NCI-H524 (cell line): ENCODE measurements at regions not wholly inside any gene's neighbourhood (a gene's known extent, or its start where the extent isn't known, plus 50 kb on each side); places are given as distances from the start of the nearest gene placed in this dataset.
"Not testable (repeated sequence)": the region's sequence is repeated elsewhere in the genome, so short reads cannot be mapped to it uniquely, and the experiment has no call there.

Source experiments
- DNase-seq, 2 experiments: peaks; one replicate each; lab custom pipeline; 2025; lab: John Stamatoyannopoulos, UW

DNA sequence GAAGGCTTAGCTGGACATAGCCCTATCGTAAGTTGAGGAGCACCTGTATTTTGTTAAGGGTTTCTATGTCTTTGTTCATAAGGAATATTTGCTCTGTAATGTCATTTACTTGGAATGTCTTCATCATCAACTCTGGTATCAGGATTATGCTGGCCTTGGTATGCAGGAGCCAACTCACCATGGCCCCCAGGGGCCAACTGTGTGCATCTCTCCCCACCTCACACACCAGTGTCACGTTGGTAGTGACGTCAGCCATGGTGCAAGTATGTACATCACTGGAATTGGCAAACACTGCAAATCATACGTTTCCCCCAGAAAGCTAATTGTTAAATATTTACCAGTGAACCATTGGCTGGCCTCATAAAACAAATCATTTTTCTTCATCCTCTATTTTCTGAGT lies 70.8 kb downstream of the YTHDF1 start:
- DNase-seq = no peak

DNA sequence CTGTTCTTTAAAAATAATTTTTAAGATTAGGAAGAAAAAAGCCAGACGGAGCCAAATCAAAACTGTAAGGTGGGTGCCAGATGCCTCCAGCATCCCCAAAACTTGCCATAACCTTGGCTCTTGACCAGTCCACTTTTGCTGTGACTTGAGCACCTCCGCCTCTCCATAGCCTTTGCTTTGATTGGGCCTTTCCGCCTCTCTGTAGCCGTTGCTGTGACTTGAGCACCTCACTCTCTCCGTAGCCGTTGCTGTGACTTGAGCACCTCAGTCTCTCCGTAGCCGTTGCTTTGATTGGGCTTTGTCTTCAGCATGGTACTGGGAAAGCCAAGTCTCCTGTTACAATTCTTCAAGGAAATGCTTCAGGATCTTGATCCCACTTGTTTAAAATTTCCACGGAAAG lies 73.0 kb downstream of the YTHDF1 start:
- no peak for DNase-seq

DNA sequence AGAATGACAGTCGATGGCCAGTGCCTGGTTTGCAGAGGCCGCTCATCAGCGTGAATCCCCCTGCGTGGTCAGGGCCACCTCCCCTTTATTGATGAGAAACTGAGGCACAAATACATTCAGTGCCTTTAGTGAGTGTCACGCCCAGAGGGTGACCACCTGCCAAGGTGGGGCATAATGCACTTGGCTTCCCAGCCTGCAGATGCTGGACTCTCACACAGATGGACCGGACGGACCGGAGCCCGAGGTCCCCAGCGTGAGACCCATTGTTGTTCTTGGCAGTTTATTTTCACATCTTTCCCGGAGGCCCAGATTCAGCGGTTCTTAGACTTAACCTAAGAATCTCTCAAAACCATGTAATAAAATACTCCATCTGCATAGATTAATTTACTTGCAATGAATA lies 74.4 kb downstream of the YTHDF1 start:
- no peak for DNase-seq

DNA sequence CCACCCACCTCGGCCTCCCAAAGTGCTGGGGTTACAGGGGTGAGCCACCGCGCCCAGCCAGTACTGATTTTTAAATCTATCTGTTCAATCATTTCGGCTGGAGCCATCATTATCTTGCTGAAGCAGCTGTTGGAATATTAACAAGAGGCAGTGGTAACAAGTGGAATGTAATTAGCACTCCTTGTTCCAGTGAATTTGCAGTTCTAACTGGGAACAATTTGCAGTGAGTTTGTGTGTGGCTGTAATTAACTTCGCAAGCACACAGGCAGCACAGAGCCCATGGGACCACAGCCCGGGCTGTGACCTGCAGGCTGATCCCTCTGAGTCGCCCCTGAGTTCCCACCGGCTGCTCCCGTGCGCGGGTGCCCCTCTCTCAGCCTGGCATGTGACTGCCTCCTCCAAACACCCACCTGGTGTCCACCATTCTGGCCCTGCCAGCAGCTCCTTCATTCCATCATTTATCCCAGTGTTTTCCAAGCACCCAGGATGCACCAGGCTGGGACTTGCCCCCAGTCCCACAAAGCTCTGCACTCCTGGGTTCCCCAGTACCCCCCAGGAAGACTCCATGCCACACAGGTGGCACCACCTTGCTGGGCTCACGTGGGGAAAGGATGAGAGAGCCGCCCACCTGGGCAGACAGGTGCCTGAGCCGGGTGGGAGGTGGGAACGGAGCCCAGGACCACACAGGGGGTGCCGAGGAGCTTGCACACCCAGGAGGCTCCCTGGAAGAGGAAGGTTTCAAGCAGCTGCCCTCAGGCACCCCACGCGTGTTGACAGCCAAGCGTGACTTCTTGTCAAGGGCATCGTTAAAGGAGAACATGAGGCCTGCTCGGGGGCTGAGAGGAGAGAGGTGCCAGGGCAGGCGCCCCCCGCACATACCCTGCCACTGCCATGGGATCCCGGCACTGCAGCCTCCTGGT lies 75.2 kb downstream of the YTHDF1 start:
- DNase-seq = peak in 1 of 2 experiments; percentile 35

DNA sequence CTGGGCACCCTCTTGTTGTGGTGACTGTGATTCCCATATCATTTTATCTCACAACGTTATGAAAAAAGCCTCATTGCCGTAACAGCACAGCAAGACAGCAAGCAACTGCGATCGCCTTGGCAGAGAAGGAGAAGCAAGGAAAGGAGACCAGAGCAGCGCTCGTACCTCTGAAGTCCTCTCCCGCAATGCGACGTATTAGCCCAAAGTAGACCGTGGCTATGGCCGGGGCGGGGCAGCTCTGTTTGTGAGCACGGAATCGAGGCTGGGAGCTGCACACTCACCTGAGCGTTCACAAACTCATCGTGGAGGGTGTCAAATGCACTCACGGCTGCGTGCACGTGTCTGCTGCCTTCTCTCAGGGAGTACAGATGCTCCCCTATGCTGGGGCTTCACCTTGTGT lies 76.1 kb downstream of the YTHDF1 start:
- DNase-seq = no peak

DNA sequence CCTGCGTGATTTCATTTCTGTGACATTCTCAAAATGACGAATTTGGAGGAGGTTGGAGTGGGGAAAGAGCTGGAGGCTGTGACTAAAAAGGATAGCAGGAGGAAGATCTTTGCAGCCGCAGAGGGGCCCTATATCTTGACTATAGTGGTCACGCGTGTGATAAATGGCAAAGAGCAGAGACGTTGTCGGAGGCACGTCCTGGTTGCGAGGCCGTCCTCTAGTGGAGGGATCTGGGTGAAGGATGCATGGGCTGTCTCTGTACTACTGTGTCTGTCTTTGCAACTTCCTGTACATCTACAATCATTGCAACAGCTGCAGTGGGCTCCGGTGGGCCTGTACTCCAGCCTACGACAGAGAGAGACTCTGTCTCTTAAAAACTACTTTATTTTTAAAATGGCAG lies 76.6 kb downstream of the YTHDF1 start:
- no peak for DNase-seq

DNA sequence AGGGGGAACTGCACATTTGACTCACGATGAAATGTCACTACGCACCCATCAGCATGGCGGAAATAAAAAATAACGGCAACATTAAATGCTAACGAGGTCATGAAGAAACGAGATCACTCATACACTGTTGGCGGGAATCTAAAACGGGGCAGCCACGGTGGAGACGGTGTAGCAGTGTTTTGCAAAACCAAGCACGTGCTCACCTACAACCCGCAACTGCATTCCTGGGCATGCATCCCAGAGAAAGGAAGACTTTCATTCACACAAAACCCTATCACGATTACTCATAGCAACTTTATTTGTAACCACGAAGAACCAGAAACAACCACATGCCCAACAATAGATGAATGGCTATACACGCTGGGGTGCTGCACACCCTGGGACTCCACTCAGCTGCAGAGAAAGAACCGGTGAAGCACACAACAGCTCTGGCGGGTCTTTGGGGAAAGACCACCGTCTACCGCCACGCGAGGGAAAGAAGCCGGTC lies 77.0 kb downstream of the YTHDF1 start:
- no peak for DNase-seq

DNA sequence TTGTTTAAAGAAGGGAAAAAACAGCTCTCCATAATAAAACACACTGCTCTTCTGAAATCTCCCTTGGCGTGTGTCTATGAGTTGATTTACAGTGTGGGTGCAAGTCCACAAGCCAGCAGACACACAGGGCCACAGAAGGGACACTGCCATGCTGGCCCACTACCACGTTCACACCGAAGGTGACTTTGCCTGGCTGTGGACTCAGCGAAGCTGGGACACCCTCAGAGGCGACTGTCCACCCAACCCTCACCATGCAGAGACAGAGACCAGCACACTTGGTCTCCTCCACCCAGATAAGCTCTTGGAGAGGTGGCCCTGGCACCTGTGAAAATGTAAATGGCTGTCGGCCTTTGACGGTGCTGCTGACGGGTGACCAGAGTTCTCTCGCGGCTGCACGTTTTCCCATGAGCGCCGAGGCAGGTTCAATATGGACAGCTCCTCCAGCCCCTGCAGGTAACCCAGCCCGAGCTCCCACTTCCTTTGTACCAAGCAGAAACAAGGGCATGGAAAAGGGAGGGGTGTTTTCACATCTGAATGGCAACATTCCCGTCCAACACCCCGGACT lies 78.0 kb downstream of the YTHDF1 start:
- DNase-seq = no peak

DNA sequence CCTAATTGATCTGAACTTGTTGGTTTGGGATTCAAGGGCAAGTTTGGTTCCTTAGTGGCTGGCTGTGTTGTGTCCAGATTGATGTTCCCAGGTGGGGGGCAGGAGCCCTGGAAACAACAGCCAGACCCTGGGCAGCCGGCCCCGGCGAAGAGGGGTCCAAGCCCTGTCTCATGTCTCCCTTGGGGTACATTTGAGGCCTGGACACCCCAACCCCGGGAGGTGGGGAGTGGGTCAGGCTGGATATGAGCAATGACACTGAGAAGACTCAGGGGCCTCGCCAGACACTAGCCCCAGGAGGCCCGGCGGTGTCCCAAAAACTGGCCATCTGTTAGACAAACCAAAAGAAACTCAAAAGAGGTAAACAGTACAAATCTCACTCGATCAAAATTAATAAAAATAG lies 79.6 kb downstream of the YTHDF1 start:
- no peak for DNase-seq

DNA sequence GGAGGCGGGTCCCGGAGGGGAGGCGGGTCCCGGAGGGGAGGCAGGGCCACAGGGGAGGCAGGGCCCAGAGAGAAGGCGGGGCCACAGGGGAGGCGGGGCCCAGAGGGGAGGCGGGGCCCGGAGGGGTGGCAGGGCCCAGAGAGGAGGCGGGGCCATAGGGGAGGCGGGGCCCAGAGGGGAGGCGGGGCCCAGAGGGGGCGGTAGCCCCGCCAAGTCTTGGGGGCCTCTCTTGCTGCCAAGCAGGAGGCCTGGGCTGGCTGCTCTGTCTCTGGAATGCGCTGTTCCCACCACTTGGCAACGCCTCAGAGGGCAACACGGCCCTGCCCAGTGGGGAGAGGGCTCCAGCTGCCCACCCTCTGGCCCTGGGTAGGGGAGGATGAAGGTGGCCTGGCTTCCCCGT lies 80.5 kb downstream of the YTHDF1 start:
- no peak for DNase-seq

DNA sequence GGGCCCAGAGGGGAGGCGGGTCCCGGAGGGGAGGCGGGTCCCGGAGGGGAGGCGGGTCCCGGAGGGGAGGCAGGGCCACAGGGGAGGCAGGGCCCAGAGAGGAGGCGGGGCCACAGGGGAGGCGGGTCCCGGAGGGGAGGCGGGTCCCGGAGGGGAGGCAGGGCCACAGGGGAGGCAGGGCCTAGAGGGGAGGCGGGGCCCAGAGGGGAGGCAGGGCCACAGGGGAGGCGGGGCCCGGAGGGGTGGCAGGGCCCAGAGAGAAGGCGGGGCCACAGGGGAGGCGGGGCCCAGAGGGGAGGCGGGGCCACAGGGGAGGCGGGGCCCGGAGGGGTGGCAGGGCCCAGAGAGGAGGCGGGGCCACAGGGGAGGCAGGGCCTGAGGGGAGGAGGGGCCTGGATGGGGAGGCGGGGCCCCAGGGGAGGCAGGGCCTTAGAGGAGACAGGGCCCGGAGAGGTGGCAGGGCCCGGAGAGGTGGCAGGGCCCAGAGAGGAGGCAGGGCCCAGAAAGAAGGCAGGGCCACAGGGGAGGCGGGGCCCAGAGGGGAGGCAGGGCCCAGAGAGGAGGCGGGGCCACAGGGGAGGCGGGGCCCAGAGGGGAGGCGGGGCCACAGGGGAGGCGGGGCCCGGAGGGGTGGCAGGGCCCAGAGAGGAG lies 81.1 kb downstream of the YTHDF1 start:
- not testable (repeated sequence) for DNase-seq

DNA sequence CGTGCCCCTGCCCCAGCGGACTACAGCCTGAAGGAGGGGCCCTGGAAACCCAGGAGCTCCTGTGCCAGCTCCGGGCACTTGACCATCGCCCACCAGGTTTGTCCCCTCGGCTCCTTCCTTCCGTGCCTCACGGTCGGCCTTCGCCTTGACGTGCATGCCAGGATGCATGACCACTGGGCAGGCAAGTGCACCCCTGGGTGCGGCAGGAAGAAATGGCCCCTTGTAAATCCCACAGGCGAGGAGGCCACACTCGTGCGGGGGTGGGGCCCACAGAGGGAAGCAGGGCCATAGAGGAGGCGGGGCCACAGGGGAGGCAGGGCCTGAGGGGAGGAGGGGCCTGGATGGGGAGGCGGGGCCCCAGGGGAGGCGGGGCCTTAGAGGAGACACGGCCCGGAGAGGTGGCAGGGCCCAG lies 81.7 kb downstream of the YTHDF1 start:
- DNase-seq = no peak

DNA sequence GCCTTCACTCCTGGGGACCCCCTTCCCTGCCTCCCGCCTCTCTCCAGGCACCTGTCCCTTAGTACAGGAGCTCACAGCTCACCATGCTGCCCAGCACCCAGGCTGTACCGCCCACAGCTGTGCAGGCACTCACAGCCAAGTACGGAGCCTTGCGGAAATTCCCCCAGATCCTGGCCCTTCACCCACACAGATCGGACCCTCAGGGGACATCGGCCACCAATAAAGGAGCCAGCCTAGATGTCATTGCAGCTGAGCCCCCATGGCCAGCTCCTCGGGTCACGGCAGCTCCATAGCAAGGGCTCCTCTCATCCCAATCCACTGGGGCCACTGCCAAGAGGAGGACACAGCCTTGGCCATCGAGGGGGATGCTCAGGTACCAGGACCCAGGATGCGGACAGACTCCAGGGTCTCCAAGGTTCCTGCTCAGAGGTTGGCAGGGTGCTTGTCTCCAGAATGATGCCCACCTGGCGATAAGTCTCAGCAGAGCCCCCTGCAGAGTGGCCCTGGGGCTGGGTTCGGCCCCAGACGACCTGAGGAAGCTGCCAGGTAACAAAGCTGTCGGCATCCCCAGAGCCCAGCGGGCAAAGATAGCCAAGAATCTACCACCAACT lies 82.3 kb downstream of the YTHDF1 start:
- no peak for DNase-seq

DNA sequence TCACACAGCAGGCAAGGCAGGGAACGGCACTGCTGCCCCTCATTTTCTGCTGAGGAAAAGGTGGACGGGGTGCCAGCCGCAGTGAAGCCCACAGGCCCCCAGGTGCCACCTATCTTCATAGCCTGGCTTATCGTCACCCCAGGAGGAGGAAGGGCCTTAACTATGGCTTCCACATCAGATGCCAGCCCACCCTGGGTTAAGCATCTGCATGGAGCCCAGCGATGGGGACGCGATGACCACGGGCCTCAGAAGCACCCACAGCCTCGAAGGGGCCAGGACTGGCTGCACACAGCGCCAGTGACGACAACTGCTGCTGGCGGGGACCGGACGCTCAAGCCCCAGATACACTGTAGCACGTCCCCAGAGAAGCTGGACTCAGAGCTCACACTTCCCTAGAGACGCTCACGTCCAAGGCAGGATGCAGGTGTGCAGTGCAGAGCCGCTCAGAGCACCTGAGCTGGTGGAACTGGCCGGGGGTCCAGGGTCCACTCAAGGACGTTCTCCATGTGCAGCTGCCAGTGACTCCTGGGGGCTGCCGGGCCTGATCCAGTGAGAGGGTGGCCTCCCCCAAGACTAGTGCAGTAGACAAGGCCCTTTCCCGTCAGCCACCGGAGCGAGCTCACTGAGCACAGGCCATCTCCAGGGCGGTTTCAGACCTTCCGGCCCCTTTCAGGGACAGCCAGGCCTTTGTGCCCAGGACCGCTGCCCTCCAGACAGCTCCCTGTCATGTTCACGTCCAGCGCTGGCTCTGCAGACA lies 83.0 kb downstream of the YTHDF1 start:
- no peak for DNase-seq

DNA sequence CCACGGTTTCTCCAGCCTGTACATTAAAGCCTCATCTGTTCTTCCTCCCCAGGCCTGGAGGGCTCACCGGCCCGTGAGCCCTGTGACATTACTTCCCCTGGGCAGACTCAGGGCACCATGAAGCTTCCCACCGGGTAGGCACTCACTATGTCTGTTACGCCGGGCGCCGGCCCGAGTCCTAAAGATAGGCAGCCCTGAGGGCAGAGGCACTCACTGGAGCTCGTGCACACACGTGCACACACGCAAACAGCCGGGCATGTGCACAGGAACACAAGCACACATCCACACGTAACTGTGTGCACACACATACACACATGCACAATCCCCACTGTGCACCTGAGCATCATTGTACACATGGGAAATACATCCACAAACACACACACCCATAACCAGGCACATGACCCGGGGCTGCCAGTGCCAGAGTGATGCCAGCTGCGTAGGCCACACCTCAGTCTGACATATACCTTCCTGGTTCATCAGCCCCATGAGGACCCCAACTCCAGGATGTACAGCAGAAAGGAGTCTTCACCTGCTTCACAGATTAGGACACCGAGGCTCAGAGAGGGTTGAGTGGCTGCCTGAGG lies 83.7 kb downstream of the YTHDF1 start:
- DNase-seq = no peak

DNA sequence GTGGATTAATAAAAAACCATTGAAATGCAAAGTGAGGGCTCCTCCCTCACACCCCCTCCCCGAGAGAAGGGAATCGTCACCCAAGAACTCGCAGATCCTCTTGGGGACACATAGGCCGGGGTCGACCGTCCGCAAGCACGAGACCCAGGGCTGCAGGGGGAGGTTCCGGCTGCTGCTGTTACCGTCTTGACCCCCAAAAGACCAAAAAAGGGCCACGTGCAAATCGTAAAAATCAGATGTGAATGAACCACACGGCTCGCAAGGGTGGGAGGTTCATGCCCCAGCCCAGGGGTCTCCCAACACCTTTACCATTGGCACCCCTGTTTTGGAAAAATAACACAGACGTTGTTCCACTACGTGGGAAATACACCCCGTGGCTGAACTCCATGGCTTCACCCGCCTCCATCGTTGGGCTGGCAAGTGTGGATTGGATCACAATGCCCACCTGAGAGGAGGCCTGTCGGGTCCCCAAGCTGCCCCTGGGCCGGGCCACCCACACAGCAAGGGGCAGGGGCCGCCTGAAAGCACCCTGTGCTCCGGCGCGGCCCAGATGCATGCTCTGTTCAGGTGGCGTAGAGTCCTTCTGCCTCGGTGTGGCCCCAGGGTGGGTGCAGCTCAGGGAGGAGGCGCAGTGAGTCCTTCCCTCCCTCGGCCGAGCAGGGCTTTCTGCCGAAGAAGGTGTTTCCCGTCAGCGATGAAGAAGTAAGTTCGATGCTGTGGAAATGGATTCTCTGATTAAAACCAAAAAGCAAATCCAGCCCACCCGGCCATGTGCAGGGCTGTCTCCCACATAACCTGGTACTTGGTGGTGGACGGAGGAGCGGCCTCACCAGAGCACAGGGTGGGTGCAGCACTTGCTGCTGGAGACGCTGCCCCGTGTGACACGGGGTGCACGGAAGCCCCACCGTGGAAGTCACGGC lies 85.0 kb downstream of the YTHDF1 start:
- DNase-seq = no peak

DNA sequence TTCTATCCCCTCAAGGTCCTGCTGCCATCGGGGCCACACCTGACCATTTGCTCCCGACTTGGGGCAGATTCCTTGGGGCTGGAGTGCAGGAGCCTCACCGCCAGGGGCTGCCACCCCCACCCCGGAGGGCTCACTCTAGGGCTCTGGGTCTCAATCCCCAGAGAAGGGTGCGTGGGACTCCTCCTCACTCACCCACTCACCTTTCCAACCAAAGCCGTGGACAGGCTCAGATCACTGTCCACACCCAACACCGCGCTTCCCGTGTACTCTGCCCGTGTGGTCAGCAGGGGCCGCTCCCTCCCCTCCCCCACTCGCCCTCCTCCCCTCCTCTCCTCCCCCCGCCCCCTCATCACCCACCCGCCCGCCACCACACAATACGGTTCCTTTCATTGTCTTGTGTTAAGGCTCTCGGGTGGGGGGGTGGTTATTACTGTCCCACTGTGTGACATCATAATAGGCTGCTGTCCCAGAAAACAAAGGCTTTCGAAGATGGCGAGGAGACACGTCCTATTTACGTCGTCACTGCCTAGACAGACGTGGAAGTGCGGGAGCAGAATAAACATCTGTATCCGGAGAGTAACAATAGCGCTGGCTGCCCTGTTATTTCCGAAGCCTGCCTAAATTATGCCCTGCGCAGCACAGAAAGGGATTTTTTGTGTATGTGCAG lies 85.8 kb downstream of the YTHDF1 start:
- DNase-seq = no peak

DNA sequence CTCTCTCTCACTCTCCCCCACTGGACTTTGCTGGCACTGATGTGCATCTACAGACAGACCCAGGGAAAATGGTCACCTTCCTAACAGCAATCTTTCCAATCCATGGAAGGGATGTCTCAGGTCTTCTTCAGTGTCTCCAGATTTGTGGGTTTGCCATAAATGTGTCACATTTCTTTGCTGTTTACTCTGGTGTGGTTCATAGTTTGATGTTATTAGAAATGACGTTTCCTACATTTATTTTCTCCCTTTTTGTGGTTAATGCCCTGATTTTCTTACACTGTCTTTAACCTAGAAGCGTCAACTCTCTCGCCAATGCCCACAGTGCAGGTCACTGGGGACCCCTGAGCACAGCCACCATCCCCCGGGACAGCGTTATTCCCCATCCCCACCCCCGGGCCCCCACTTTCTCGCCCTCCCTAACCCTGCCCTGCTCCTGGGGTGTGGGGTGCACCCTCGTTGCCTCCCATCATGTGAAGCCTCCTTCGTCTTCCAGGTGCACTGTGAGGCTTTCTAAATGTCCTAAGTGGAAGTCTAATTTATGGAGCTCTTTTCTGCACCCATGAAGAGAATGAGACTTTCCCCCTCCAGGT lies 86.5 kb downstream of the YTHDF1 start:
- no peak for DNase-seq

DNA sequence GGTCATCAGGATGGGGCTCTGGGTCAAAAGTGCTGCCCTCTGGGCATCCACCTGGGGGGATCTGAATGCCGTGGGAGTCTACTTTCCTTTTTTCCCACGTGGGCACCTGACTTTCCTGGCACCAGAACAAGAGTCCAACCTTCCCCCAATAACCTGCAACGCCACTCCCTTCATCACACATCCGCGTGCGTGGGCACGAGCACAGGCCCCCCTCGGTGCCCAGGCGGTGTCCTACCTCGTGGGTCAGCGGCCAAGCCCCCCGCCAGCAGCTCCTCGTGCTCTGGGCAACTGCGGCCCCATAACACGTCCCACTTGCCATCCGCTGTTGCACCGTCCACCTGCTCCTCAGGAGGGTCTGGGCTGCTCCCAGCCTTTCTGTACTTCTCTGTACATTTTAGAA lies 87.0 kb downstream of the YTHDF1 start:
- DNase-seq = no peak
